Ectodermal cell (in vitro differentiated cells): ENCODE measurements at regions not wholly inside any gene's neighbourhood (a gene's known extent, or its start where the extent isn't known, plus 50 kb on each side); places are given as distances from the start of the nearest gene placed in this dataset.
"Not testable (repeated sequence)": the region's sequence is repeated elsewhere in the genome, so short reads cannot be mapped to it uniquely, and the experiment has no call there.

Experiments used
- H3K27ac ChIP-seq: 2 replicates; pipeline ENCODE4 v1.7.0; 2013; ENCODE audit warnings: mild to moderate bottlenecking, low read depth, low read length; ENCODE audit not compliant: insufficient read depth, poor library complexity, severe bottlenecking
- H3K27me3 ChIP-seq: 2 replicates; pipeline ENCODE4 v1.7.0; 2013; ENCODE audit warnings: mild to moderate bottlenecking, low read length; ENCODE audit not compliant: insufficient read depth, control insufficient read depth, poor library complexity, severe bottlenecking
- H3K36me3 ChIP-seq: one replicate; pipeline ENCODE4 v1.7.0; 2013; ENCODE audit warnings: low read length; ENCODE audit not compliant: control insufficient read depth, insufficient read depth
- H3K4me1 ChIP-seq: one replicate; pipeline ENCODE4 v1.7.0; 2013; ENCODE audit warnings: low read length; ENCODE audit not compliant: control insufficient read depth, insufficient read depth
- H3K4me3 ChIP-seq: 2 replicates; pipeline ENCODE4 v1.7.0; 2013; ENCODE audit warnings: low read depth, low read length, control low read depth; ENCODE audit not compliant: insufficient read depth
- H3K9me3 ChIP-seq: 2 replicates; pipeline ENCODE4 v1.7.0; 2013; ENCODE audit warnings: mild to moderate bottlenecking, low read length, moderate library complexity; ENCODE audit not compliant: control insufficient read depth
- WGBS, 2 experiments: methylation state at CpG; one replicate each; pipeline ENCODE4 v1.1.7; 2013; ENCODE audit warnings: missing lambda C conversion rate in 2 of 2; 5-methylcytosine and 5-hydroxymethylcytosine counted together

- no peak overlapping the region for H3K27ac ChIP-seq
- H3K4me3 ChIP-seq, result no peak overlapping the region
- no peaks in the 10 kb centered on the region for H3K4me1 ChIP-seq
- H3K36me3 ChIP-seq, result no peaks in the 10 kb centered on the region
- H3K9me3 ChIP-seq, result no peaks in the 10 kb centered on the region
- H3K27me3 ChIP-seq, result no peaks in the 10 kb centered on the region
Measured at GRCh38 chr14:21866479-21866878, 192.9 kb upstream of the OR4E1 start.

GRCh38 chr14:21863289-21863688, 189.7 kb upstream of the OR4E1 start:
- Histone ChIP-seq H3K4me3 (no peak overlapping the region), H3K9me3 (no peaks in the 10 kb centered on the region), H3K36me3 (no peaks in the 10 kb centered on the region), H3K4me1 (no peaks in the 10 kb centered on the region), H3K27ac (no peak overlapping the region), H3K27me3 (peaks cover 2% of the 10 kb centered on the region)
- WGBS, 2 experiments, result 87 to 90% methylated on average over 2 of the region's 2 CpGs

DNA sequence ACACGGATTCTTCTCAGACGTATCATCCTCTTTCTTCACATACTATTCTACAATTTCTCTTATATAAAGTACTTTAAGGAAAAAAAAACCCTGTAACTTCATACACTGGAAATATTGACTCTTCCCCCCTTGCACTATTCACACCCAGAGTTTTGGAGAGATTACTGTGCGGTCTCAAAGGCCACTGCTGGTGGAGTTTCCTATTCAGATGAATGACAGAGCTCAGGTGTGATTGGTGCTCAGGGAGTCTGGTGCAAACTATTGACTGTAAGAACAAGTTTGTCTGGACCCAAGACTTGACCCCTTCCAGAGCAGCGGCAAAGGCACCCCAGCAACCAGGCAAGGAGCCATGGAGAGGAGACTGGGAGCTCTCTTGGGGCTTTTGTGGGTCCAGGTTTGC, 187.5 kb upstream of the OR4E1 start:
- no peaks in the 10 kb centered on the region for H3K9me3 ChIP-seq
- H3K27ac ChIP-seq, result no peak overlapping the region
- no peaks in the 10 kb centered on the region for H3K4me1 ChIP-seq
- WGBS, 2 experiments, result 91 to 94% methylated on average over 4 of the region's 4 CpGs
- no peaks in the 10 kb centered on the region for H3K36me3 ChIP-seq
- H3K27me3 ChIP-seq, result peaks cover 7% of the 10 kb centered on the region
- no peak overlapping the region for H3K4me3 ChIP-seq

GRCh38 chr14:21860172-21860571, 186.6 kb upstream of the OR4E1 start:
- H3K27ac ChIP-seq, result no peak overlapping the region
- 53 to 65% methylated on average over 2 of the region's 3 CpGs for WGBS, 2 experiments
- no peak overlapping the region for H3K4me3 ChIP-seq
- no peaks in the 10 kb centered on the region for H3K36me3 ChIP-seq
- no peaks in the 10 kb centered on the region for H3K9me3 ChIP-seq
- H3K27me3 ChIP-seq, result peaks cover 7% of the 10 kb centered on the region
- H3K4me1 ChIP-seq, result no peaks in the 10 kb centered on the region

DNA sequence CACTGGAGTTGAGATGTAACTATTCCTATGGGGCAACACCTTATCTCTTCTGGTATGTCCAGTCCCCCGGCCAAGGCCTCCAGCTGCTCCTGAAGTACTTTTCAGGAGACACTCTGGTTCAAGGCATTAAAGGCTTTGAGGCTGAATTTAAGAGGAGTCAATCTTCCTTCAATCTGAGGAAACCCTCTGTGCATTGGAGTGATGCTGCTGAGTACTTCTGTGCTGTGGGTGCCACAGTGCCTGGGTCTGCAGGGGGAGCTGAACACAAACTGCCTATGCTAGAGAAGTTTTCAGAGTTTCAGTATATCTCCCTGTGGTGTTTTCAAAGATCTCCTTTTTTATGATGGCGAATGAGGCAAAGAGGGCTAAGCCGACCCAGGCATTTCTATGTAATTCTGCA, 179.2 kb upstream of the OR4E1 start:
- Histone ChIP-seq H3K36me3 (no peaks in the 10 kb centered on the region), H3K9me3 (no peaks in the 10 kb centered on the region), H3K27ac (no peak overlapping the region), H3K4me3 (no peak overlapping the region), H3K27me3 (no peaks in the 10 kb centered on the region), H3K4me1 (no peaks in the 10 kb centered on the region)
- WGBS, 2 experiments, result 94 to 95% methylated on average over 3 of the region's 3 CpGs

DNA sequence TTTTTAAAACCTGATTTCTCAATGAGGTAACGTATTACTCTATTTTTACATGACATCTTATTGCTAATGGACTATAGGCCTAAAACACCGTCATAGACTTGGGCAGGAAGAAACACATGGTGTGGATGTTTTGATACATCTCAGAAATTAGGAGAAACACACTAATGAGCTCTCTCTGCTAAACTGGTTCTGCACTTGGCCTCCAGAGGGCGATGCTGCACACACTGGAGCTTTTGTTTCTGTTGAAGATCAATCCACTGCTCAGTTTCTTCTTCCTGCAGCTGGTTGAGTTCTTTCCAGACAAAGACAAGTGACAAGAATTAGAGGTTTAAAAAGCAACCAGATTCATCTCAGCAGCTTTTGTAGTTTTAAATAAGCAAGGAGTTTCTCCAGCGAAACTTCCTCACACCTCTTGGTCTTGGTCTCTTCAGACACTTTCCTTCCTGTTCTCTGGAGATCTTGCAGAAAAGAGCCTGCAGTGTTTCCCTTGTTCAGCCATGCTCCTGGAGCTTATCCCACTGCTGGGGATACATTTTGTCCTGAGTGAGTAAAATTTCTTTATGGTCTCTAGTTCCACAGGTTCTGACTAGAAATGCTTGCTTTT, 178.5 kb upstream of the OR4E1 start:
- Histone ChIP-seq H3K4me1 (no peaks in the 10 kb centered on the region), H3K27me3 (no peaks in the 10 kb centered on the region), H3K27ac (no peak overlapping the region), H3K4me3 (no peak overlapping the region), H3K36me3 (no peaks in the 10 kb centered on the region), H3K9me3 (no peaks in the 10 kb centered on the region)
- 14 to 27% methylated on average over 3 to 4 of the region's 4 CpGs for WGBS, 2 experiments

- not testable (repeated sequence) for H3K27ac ChIP-seq, H3K4me1 ChIP-seq, H3K9me3 ChIP-seq, H3K4me3 ChIP-seq, H3K36me3 ChIP-seq
- WGBS, 2 experiments, result 74 to 76% methylated on average over 8 to 9 of the region's 11 CpGs
- H3K27me3 ChIP-seq, result peaks cover 11% of the 10 kb centered on the region
Measured at GRCh38 chr14:21846902-21847301, 173.3 kb upstream of the OR4E1 start.

GRCh38 chr14:21846227-21846885, 172.7 kb upstream of the OR4E1 start:
- Histone ChIP-seq H3K9me3 (no peaks in the 10 kb centered on the region), H3K27me3 (peaks cover 11% of the 10 kb centered on the region), H3K4me1 (no peaks in the 10 kb centered on the region), H3K36me3 (no peaks in the 10 kb centered on the region), H3K4me3 (no peak overlapping the region), H3K27ac (no peak overlapping the region)
- WGBS, 2 experiments, result 27 to 35% methylated on average over 13 of the region's 13 CpGs

GRCh38 chr14:21840765-21841164, 167.1 kb upstream of the OR4E1 start:
- H3K4me3 ChIP-seq, result no peak overlapping the region
- no peaks in the 10 kb centered on the region for H3K36me3 ChIP-seq
- 17% methylated on average over 3 to 4 of the region's 4 CpGs for WGBS, 2 experiments
- no peaks in the 10 kb centered on the region for H3K4me1 ChIP-seq
- no peaks in the 10 kb centered on the region for H3K9me3 ChIP-seq
- H3K27ac ChIP-seq, result no peak overlapping the region
- peaks cover 11% of the 10 kb centered on the region for H3K27me3 ChIP-seq

GRCh38 chr14:21833836-21834235, 160.2 kb upstream of the OR4E1 start:
- Histone ChIP-seq H3K27me3 (no peaks in the 10 kb centered on the region), H3K36me3 (no peaks in the 10 kb centered on the region), H3K4me3 (no peak overlapping the region), H3K27ac (no peak overlapping the region), H3K4me1 (no peaks in the 10 kb centered on the region), H3K9me3 (no peaks in the 10 kb centered on the region)
- WGBS, 2 experiments, result 68 to 74% methylated on average over 2 to 4 of the region's 4 CpGs
